ENCODE measurements at regions not wholly inside any gene's neighbourhood (a gene's known extent, or its start where the extent isn't known, plus 50 kb on each side); places are given as distances from the start of the nearest gene placed in this dataset.

- H3K4me1 ChIP-seq (ENCODE audit: control insufficient read depth in 2 of 2, insufficient read depth in 2 of 2, low read length in 2 of 2): no peaks in the 10 kb centered on the region
- DNase-seq: no peak
- H3K9me3 ChIP-seq (ENCODE audit: control insufficient read depth in 2 of 3, low read length in 3 of 3): no peaks in the 10 kb centered on the region
- ChIA-PET POLR2A (no interaction called here), CTCF (no interaction called here)
- no peaks in the 10 kb centered on the region for H3K27me3 ChIP-seq (ENCODE audit: control insufficient read depth in 2 of 2, insufficient read depth in 2 of 2, low read length in 2 of 2)
- H3K4me3 ChIP-seq (ENCODE audit: low read length): no peak overlapping the region
- ATAC-seq: no peak
- H3K4me3 Mint-ChIP-seq: no peak overlapping the region
- intact Hi-C loops (cut with micrococcal nuclease): no loop called here
- H3K36me3 ChIP-seq (ENCODE audit: control insufficient read depth in 2 of 3, insufficient read depth in 3 of 3, low read length in 3 of 3): no peaks in the 10 kb centered on the region
- H3K4me1 Mint-ChIP-seq: no peaks in the 10 kb centered on the region
- no peaks in the 10 kb centered on the region for H3K36me3 Mint-ChIP-seq
- no peaks in the 10 kb centered on the region for H3K27me3 Mint-ChIP-seq
- peaks cover 0 to 5% (median 0%) of the 10 kb centered on the region in 11 donors for H3K9me3 Mint-ChIP-seq
- H3K27ac Mint-ChIP-seq: no peak overlapping the region
- H3K27ac ChIP-seq (ENCODE audit: low read depth, low read length): no peak overlapping the region
Measured at GRCh38 chr11:21928847-21929246, 264.0 kb upstream of the ANO5 start.

- intact Hi-C loops (cut with micrococcal nuclease): no loop called here
- Histone ChIP-seq H3K4me1 (ENCODE audit: control insufficient read depth in 2 of 2, insufficient read depth in 2 of 2, low read length in 2 of 2) (no peaks in the 10 kb centered on the region), H3K4me3 (ENCODE audit: low read length) (no peak overlapping the region), H3K36me3 (ENCODE audit: control insufficient read depth in 2 of 3, insufficient read depth in 3 of 3, low read length in 3 of 3) (no peaks in the 10 kb centered on the region), H3K27me3 (ENCODE audit: control insufficient read depth in 2 of 2, insufficient read depth in 2 of 2, low read length in 2 of 2) (no peaks in the 10 kb centered on the region), H3K9me3 (ENCODE audit: control insufficient read depth in 2 of 3, low read length in 3 of 3) (no peaks in the 10 kb centered on the region), H3K27ac (ENCODE audit: low read depth, low read length) (no peak overlapping the region)
- CTCF ChIA-PET: no interaction called here
- H3K4me1 Mint-ChIP-seq: no peaks in the 10 kb centered on the region
- H3K9me3 Mint-ChIP-seq: peaks cover 0 to 13% (median 0%) of the 10 kb centered on the region in 11 donors
- H3K36me3 Mint-ChIP-seq: no peaks in the 10 kb centered on the region
- POLR2A ChIA-PET: no interaction called here
- H3K27me3 Mint-ChIP-seq: no peaks in the 10 kb centered on the region
- no peak overlapping the region for H3K27ac Mint-ChIP-seq
- ATAC-seq (no peak), DNase-seq (no peak)
- no peak overlapping the region for H3K4me3 Mint-ChIP-seq
Measured at GRCh38 chr11:21930408-21930807, 262.5 kb upstream of the ANO5 start.

GRCh38 chr11:21931436-21932101 is 261.3 kb upstream of the ANO5 start:
- no peaks in the 10 kb centered on the region for H3K27me3 ChIP-seq (ENCODE audit: control insufficient read depth in 2 of 2, insufficient read depth in 2 of 2, low read length in 2 of 2)
- Mint-ChIP-seq H3K9me3 (peaks cover 0 to 13% (median 0%) of the 10 kb centered on the region in 11 donors), H3K27ac (no peak overlapping the region), H3K27me3 (no peaks in the 10 kb centered on the region), H3K4me1 (no peaks in the 10 kb centered on the region), H3K4me3 (no peak overlapping the region), H3K36me3 (no peaks in the 10 kb centered on the region)
- CTCF ChIA-PET: no interaction called here
- no peaks in the 10 kb centered on the region for H3K9me3 ChIP-seq (ENCODE audit: control insufficient read depth in 2 of 3, low read length in 3 of 3)
- intact Hi-C loops (cut with micrococcal nuclease): no loop called here
- H3K4me1 ChIP-seq (ENCODE audit: control insufficient read depth in 2 of 2, insufficient read depth in 2 of 2, low read length in 2 of 2): no peaks in the 10 kb centered on the region
- no peak overlapping the region for H3K4me3 ChIP-seq (ENCODE audit: low read length)
- H3K27ac ChIP-seq (ENCODE audit: low read depth, low read length): no peak overlapping the region
- DNase-seq (no peak), ATAC-seq (no peak)
- POLR2A ChIA-PET: no interaction called here
- H3K36me3 ChIP-seq (ENCODE audit: control insufficient read depth in 2 of 3, insufficient read depth in 3 of 3, low read length in 3 of 3): no peaks in the 10 kb centered on the region

GRCh38 chr11:21933095-21933494 is 259.8 kb upstream of the ANO5 start:
- no peak overlapping the region for H3K4me3 Mint-ChIP-seq
- no peak overlapping the region for H3K27ac Mint-ChIP-seq
- Histone ChIP-seq H3K27ac (ENCODE audit: low read depth, low read length) (no peak overlapping the region), H3K4me3 (ENCODE audit: low read length) (no peak overlapping the region), H3K36me3 (ENCODE audit: control insufficient read depth in 2 of 3, insufficient read depth in 3 of 3, low read length in 3 of 3) (no peaks in the 10 kb centered on the region), H3K27me3 (ENCODE audit: control insufficient read depth in 2 of 2, insufficient read depth in 2 of 2, low read length in 2 of 2) (no peaks in the 10 kb centered on the region), H3K4me1 (ENCODE audit: control insufficient read depth in 2 of 2, insufficient read depth in 2 of 2, low read length in 2 of 2) (no peaks in the 10 kb centered on the region), H3K9me3 (ENCODE audit: control insufficient read depth in 2 of 3, low read length in 3 of 3) (no peaks in the 10 kb centered on the region)
- intact Hi-C loops (cut with micrococcal nuclease): no loop called here
- peaks cover 0 to 13% (median 0%) of the 10 kb centered on the region in 11 donors for H3K9me3 Mint-ChIP-seq
- no peak for ATAC-seq
- H3K27me3 Mint-ChIP-seq: no peaks in the 10 kb centered on the region
- ChIA-PET POLR2A (no interaction called here), CTCF (no interaction called here)
- H3K4me1 Mint-ChIP-seq: no peaks in the 10 kb centered on the region
- no peak for DNase-seq
- H3K36me3 Mint-ChIP-seq: no peaks in the 10 kb centered on the region

GRCh38 chr11:21944577-21944976 is 248.3 kb upstream of the ANO5 start:
- intact Hi-C loops (cut with micrococcal nuclease): no loop called here
- DNase-seq (no peak), ATAC-seq (no peak)
- H3K36me3 ChIP-seq (ENCODE audit: control insufficient read depth in 2 of 3, insufficient read depth in 3 of 3, low read length in 3 of 3): no peaks in the 10 kb centered on the region
- H3K4me1 ChIP-seq (ENCODE audit: control insufficient read depth in 2 of 2, insufficient read depth in 2 of 2, low read length in 2 of 2): no peaks in the 10 kb centered on the region
- no peak overlapping the region for H3K27ac ChIP-seq (ENCODE audit: low read depth, low read length)
- no peak overlapping the region for H3K4me3 Mint-ChIP-seq
- H3K27me3 ChIP-seq (ENCODE audit: control insufficient read depth in 2 of 2, insufficient read depth in 2 of 2, low read length in 2 of 2): no peaks in the 10 kb centered on the region
- no peaks in the 10 kb centered on the region for H3K4me1 Mint-ChIP-seq
- POLR2A ChIA-PET: no interaction called here
- H3K36me3 Mint-ChIP-seq: peaks cover 0 to 5% (median 0%) of the 10 kb centered on the region in 5 donors
- H3K9me3 ChIP-seq (ENCODE audit: control insufficient read depth in 2 of 3, low read length in 3 of 3): no peaks in the 10 kb centered on the region
- peaks cover 0 to 8% (median 2%) of the 10 kb centered on the region in 11 donors for H3K9me3 Mint-ChIP-seq
- CTCF ChIA-PET: no interaction called here
- H3K4me3 ChIP-seq (ENCODE audit: low read length): no peak overlapping the region
- H3K27ac Mint-ChIP-seq: no peak overlapping the region
- H3K27me3 Mint-ChIP-seq: no peaks in the 10 kb centered on the region

GRCh38 chr11:21948876-21949275 is 244.0 kb upstream of the ANO5 start:
- no peak overlapping the region for H3K4me3 ChIP-seq (ENCODE audit: low read length)
- no peaks in the 10 kb centered on the region for H3K9me3 ChIP-seq (ENCODE audit: control insufficient read depth in 2 of 3, low read length in 3 of 3)
- no peaks in the 10 kb centered on the region for H3K27me3 ChIP-seq (ENCODE audit: control insufficient read depth in 2 of 2, insufficient read depth in 2 of 2, low read length in 2 of 2)
- intact Hi-C loops (cut with micrococcal nuclease): no loop called here
- no peak for DNase-seq
- Mint-ChIP-seq H3K27me3 (no peaks in the 10 kb centered on the region), H3K9me3 (peaks cover 0 to 10% (median 2%) of the 10 kb centered on the region in 11 donors), H3K4me1 (no peaks in the 10 kb centered on the region), H3K4me3 (no peak overlapping the region), H3K36me3 (no peaks in the 10 kb centered on the region), H3K27ac (no peak overlapping the region)
- ATAC-seq: no peak
- H3K4me1 ChIP-seq (ENCODE audit: control insufficient read depth in 2 of 2, insufficient read depth in 2 of 2, low read length in 2 of 2): no peaks in the 10 kb centered on the region
- ChIA-PET POLR2A (no interaction called here), CTCF (no interaction called here)
- H3K36me3 ChIP-seq (ENCODE audit: control insufficient read depth in 2 of 3, insufficient read depth in 3 of 3, low read length in 3 of 3): no peaks in the 10 kb centered on the region
- no peak overlapping the region for H3K27ac ChIP-seq (ENCODE audit: low read depth, low read length)

- ATAC-seq (no peak), DNase-seq (no peak)
- POLR2A ChIA-PET: no interaction called here
- Mint-ChIP-seq H3K36me3 (no peaks in the 10 kb centered on the region), H3K9me3 (peaks cover under 1 to 15% (median 4%) of the 10 kb centered on the region in 11 donors), H3K4me1 (no peaks in the 10 kb centered on the region), H3K27ac (no peak overlapping the region), H3K4me3 (no peak overlapping the region), H3K27me3 (no peaks in the 10 kb centered on the region)
- no peaks in the 10 kb centered on the region for H3K9me3 ChIP-seq (ENCODE audit: control insufficient read depth in 2 of 3, low read length in 3 of 3)
- H3K36me3 ChIP-seq (ENCODE audit: control insufficient read depth in 2 of 3, insufficient read depth in 3 of 3, low read length in 3 of 3): no peaks in the 10 kb centered on the region
- CTCF ChIA-PET: no interaction called here
- H3K4me1 ChIP-seq (ENCODE audit: control insufficient read depth in 2 of 2, insufficient read depth in 2 of 2, low read length in 2 of 2): no peaks in the 10 kb centered on the region
- intact Hi-C loops (cut with micrococcal nuclease): no loop called here
- no peaks in the 10 kb centered on the region for H3K27me3 ChIP-seq (ENCODE audit: control insufficient read depth in 2 of 2, insufficient read depth in 2 of 2, low read length in 2 of 2)
- H3K4me3 ChIP-seq (ENCODE audit: low read length): no peak overlapping the region
- no peak overlapping the region for H3K27ac ChIP-seq (ENCODE audit: low read depth, low read length)
Measured at GRCh38 chr11:21949763-21950413, 243.0 kb upstream of the ANO5 start.
